Hepatocyte (in vitro differentiated cells): ENCODE measurements at regions not wholly inside any gene's neighbourhood (a gene's known extent, or its start where the extent isn't known, plus 50 kb on each side); places are given as distances from the start of the nearest gene placed in this dataset.

Experiments used
- DNase-seq: peaks from one replicate; pipeline ENCODE4 v3.0.0-alpha.2; 2016; ENCODE audit warnings: low spot score
- H2AFZ ChIP-seq: fragments of 200-600 bp; sonication (generic); 2 replicates; pipeline ENCODE4 v1.6.0; 2016; ENCODE audit warnings: antibody characterized with exemption, mild to moderate bottlenecking
- H3K27ac ChIP-seq: fragments of 200-600 bp; sonication (generic); 2 replicates; pipeline ENCODE4 v1.5.1; 2016; ENCODE audit warnings: mild to moderate bottlenecking
- H3K27me3 ChIP-seq: fragments of 200-600 bp; sonication (generic); 2 replicates; pipeline ENCODE4 v1.6.1; 2016
- H3K36me3 ChIP-seq: fragments of 200-600 bp; sonication (generic); replicated peaks from 2 replicates; pipeline ENCODE4 v1.5.1; 2016; ENCODE audit warnings: low read depth; ENCODE audit not compliant: insufficient read depth
- H3K4me1 ChIP-seq: fragments of 200-600 bp; sonication (generic); 2 replicates; pipeline ENCODE4 v1.5.1; 2016; ENCODE audit warnings: mild to moderate bottlenecking, moderate library complexity; ENCODE audit not compliant: insufficient read depth
- H3K4me2 ChIP-seq: fragments of 200-600 bp; sonication (generic); 2 replicates; pipeline ENCODE4 v1.6.0; 2016
- H3K4me3 ChIP-seq: fragments of 200-600 bp; sonication (generic); 2 replicates; pipeline ENCODE4 v1.5.1; 2016; ENCODE audit warnings: mild to moderate bottlenecking
- H3K79me2 ChIP-seq: fragments of 200-600 bp; sonication (generic); 2 replicates; pipeline ENCODE4 v1.6.0; 2017; ENCODE audit warnings: mild to moderate bottlenecking
- H3K9me2 ChIP-seq: fragments of 200-600 bp; sonication (generic); replicated peaks from 2 replicates; pipeline ENCODE4 v1.6.0; 2017; ENCODE audit warnings: mild to moderate bottlenecking; ENCODE audit not compliant: insufficient read depth
- H3K9me3 ChIP-seq: fragments of 200-600 bp; sonication (generic); 2 replicates; pipeline ENCODE4 v1.5.1; 2016; ENCODE audit warnings: low read depth, mild to moderate bottlenecking
- H4K20me1 ChIP-seq: fragments of 200-600 bp; sonication (generic); 2 replicates; pipeline ENCODE4 v1.6.0; 2016; ENCODE audit warnings: mild to moderate bottlenecking; ENCODE audit not compliant: insufficient read depth, poor library complexity, severe bottlenecking
- CTCF ChIP-seq: fragments of 200-600 bp; sonication (generic); IDR thresholded peaks from 2 replicates; pipeline ENCODE4 v1.5.1; 2016; ENCODE audit warnings: antibody characterized with exemption, mild to moderate bottlenecking; ENCODE audit not compliant: poor library complexity
- EZH2 ChIP-seq: fragments of 200-600 bp; sonication (generic); IDR thresholded peaks from 2 replicates; pipeline ENCODE4 v1.6.1; 2016; ENCODE audit warnings: antibody characterized with exemption, mild to moderate bottlenecking, borderline replicate concordance
- EZH2phosphoT487 ChIP-seq: fragments of 200-600 bp; sonication (generic); IDR thresholded peaks from one replicate; pipeline ENCODE4 v1.6.1; 2018; ENCODE audit warnings: antibody characterized with exemption, mild to moderate bottlenecking, low read depth, moderate library complexity; ENCODE audit not compliant: unreplicated experiment, severe bottlenecking
- WGBS: methylation state at CpG from one replicate; pipeline ENCODE4 v1.1.6; 2016; ENCODE audit warnings: low lambda C conversion rate; ENCODE audit errors: missing lambda C conversion rate; 5-methylcytosine and 5-hydroxymethylcytosine counted together

- Histone ChIP-seq H4K20me1 (no peaks in the 10 kb centered on the region), H3K27me3 (no peaks in the 10 kb centered on the region), H3K4me1 (no peaks in the 10 kb centered on the region), H3K79me2 (no peaks in the 10 kb centered on the region), H3K9me2 (no peaks in the 10 kb centered on the region), H3K9me3 (no peaks in the 10 kb centered on the region), H3K36me3 (no peaks in the 10 kb centered on the region), H3K27ac (no peak overlapping the region), H3K4me2 (no peak overlapping the region), H3K4me3 (no peak overlapping the region), H2AFZ (no peak overlapping the region)
- no peak for DNase-seq
- 91% methylated on average over 3 of the region's 3 CpGs for WGBS
- TF ChIP-seq EZH2phosphoT487 = no peak
- TF ChIP-seq EZH2 = no peak
- no peak for TF ChIP-seq CTCF
These were observed 997.6 kb downstream of the MCTP2 start for GRCh38 chr15:95228856-95229555.

GRCh38 chr15:95235033-95235432 is 1003.7 kb downstream of the MCTP2 start:
- DNase-seq = no peak
- Histone ChIP-seq H3K4me3 (no peak overlapping the region), H2AFZ (no peak overlapping the region), H3K4me2 (no peak overlapping the region), H3K9me2 (no peaks in the 10 kb centered on the region), H3K27ac (no peak overlapping the region), H3K27me3 (no peaks in the 10 kb centered on the region), H3K9me3 (no peaks in the 10 kb centered on the region), H3K79me2 (no peaks in the 10 kb centered on the region), H3K4me1 (no peaks in the 10 kb centered on the region), H4K20me1 (no peaks in the 10 kb centered on the region), H3K36me3 (no peaks in the 10 kb centered on the region)
- 59% methylated on average over 1 of the region's 1 CpG for WGBS
- TF ChIP-seq CTCF = no peak
- TF ChIP-seq EZH2 = no peak

GRCh38 chr15:95247071-95247984 is 1016.0 kb downstream of the MCTP2 start:
- Histone ChIP-seq H3K79me2 (no peaks in the 10 kb centered on the region), H3K9me3 (no peaks in the 10 kb centered on the region), H3K4me2 (no peak overlapping the region), H3K27me3 (no peaks in the 10 kb centered on the region), H3K36me3 (no peaks in the 10 kb centered on the region), H3K27ac (no peak overlapping the region), H3K4me1 (no peaks in the 10 kb centered on the region), H4K20me1 (no peaks in the 10 kb centered on the region), H3K9me2 (no peaks in the 10 kb centered on the region), H2AFZ (no peak overlapping the region), H3K4me3 (no peak overlapping the region)
- no peak for TF ChIP-seq EZH2
- TF ChIP-seq CTCF = no peak
- TF ChIP-seq EZH2phosphoT487 = no peak
- DNase-seq = peak; percentile 22
- WGBS = 79% methylated on average over 12 of the region's 12 CpGs
